CD14-positive monocyte (primary cell): ENCODE measurements at regions not wholly inside any gene's neighbourhood (a gene's known extent, or its start where the extent isn't known, plus 50 kb on each side); places are given as distances from the start of the nearest gene placed in this dataset.
"Not testable (repeated sequence)": the region's sequence is repeated elsewhere in the genome, so short reads cannot be mapped to it uniquely, and the experiment has no call there.

Experiments used
- DNase-seq, 3 donors: peaks; one replicate each; pipeline ENCODE4 v3.0.0-alpha.2; 2011 to 2022
- H2AFZ ChIP-seq: 2 replicates; pipeline ENCODE4 v1.6.0; 2012; ENCODE audit warnings: mild to moderate bottlenecking, low read depth, low read length, inconsistent platforms; ENCODE audit not compliant: insufficient read depth, poor library complexity, severe bottlenecking
- H3K27ac ChIP-seq, 2 donors: 1 replicate in 1 of 2; 2 replicates in 1 of 2; pipeline ENCODE4 v1.5.1; 2012 to 2013; ENCODE audit warnings: low read length in 2 of 2, control low read depth in 1 of 2, inconsistent platforms in 1 of 2, low read depth in 1 of 2, mild to moderate bottlenecking in 1 of 2
- H3K27me3 ChIP-seq, 2 donors: one replicate each; pipeline versions ENCODE4 v1.6.0 to v1.6.1; 2011 to 2013; ENCODE audit warnings: low read length in 2 of 2; ENCODE audit not compliant: control insufficient read depth in 2 of 2, insufficient read depth in 2 of 2
- H3K36me3 ChIP-seq, 2 donors: replicated peaks in 1 of 2; 1 replicate in 1 of 2; 2 replicates in 1 of 2; pipeline versions ENCODE4 v1.5.1 to v1.6.1; 2012 to 2013; ENCODE audit warnings: low read length in 2 of 2, control low read depth in 1 of 2, inconsistent platforms in 1 of 2, mild to moderate bottlenecking in 1 of 2; ENCODE audit not compliant: insufficient read depth in 2 of 2, control insufficient read depth in 1 of 2
- H3K4me1 ChIP-seq, 2 donors: 1 replicate in 1 of 2; 2 replicates in 1 of 2; pipeline versions ENCODE4 v1.5.1 to v1.6.1; 2012 to 2013; ENCODE audit warnings: low read length in 2 of 2, control low read depth in 1 of 2, inconsistent platforms in 1 of 2, mild to moderate bottlenecking in 1 of 2, moderate library complexity in 1 of 2; ENCODE audit not compliant: insufficient read depth in 2 of 2, control insufficient read depth in 1 of 2
- H3K4me2 ChIP-seq: replicated peaks from 2 replicates; pipeline ENCODE3; 2012; ENCODE audit warnings: low read length, moderate library complexity, mild to moderate bottlenecking; ENCODE audit not compliant: poor library complexity, severe bottlenecking; ENCODE audit errors: extremely low read depth
- H3K4me3 ChIP-seq, 3 experiments: fragments of 200-600 bp in 1 of 3; sonication (generic) in 1 of 3; replicated peaks in 1 of 3; 1 replicate in 2 of 3; 2 replicates in 1 of 3; pipeline ENCODE4 v1.5.1; 2011 to 2013; ENCODE audit warnings: low read length in 3 of 3, mild to moderate bottlenecking in 3 of 3, control low read depth in 2 of 3, low read depth in 2 of 3, inconsistent platforms in 1 of 3, moderate library complexity in 1 of 3
- H3K79me2 ChIP-seq: 2 replicates; pipeline ENCODE4 v1.6.0; 2012; ENCODE audit warnings: mild to moderate bottlenecking, control low read depth, inconsistent platforms, low read length, moderate library complexity; ENCODE audit not compliant: insufficient read depth
- H3K9ac ChIP-seq: 2 replicates; pipeline ENCODE4 v1.6.0; 2017; ENCODE audit warnings: low read length, mild to moderate bottlenecking; ENCODE audit not compliant: insufficient read depth, poor library complexity, severe bottlenecking
- H3K9me3 ChIP-seq, 2 donors: replicated peaks in 1 of 2; 1 replicate in 1 of 2; 2 replicates in 1 of 2; pipeline versions ENCODE4 v1.5.1 to v1.6.1; 2012 to 2013; ENCODE audit warnings: low read length in 2 of 2, control low read depth in 1 of 2; ENCODE audit not compliant: control insufficient read depth in 1 of 2, insufficient read depth in 1 of 2
- H4K20me1 ChIP-seq: 2 replicates; pipeline ENCODE4 v1.6.0; 2012; ENCODE audit warnings: mild to moderate bottlenecking, low read length, control low read depth, moderate library complexity; ENCODE audit not compliant: insufficient read depth
- H3K27ac Mint-ChIP-seq, 7 donors: one replicate each; pipeline ENCODE4 v1.8.0; 2020; ENCODE audit warnings: mild to moderate bottlenecking in 7 of 7, mixed read lengths in 7 of 7, moderate library complexity in 6 of 7, inconsistent platforms in 2 of 7
- H3K27me3 Mint-ChIP-seq, 3 donors: one replicate each; pipeline ENCODE4 v1.8.0; 2021 to 2022; ENCODE audit warnings: low read depth in 3 of 3, mild to moderate bottlenecking in 3 of 3, mixed read lengths in 3 of 3, moderate library complexity in 3 of 3, inconsistent platforms in 1 of 3
- H3K36me3 Mint-ChIP-seq, 2 donors: one replicate each; pipeline ENCODE4 v1.8.0; 2020; ENCODE audit warnings: mixed read lengths in 2 of 2, inconsistent platforms in 1 of 2, mild to moderate bottlenecking in 1 of 2
- H3K4me1 Mint-ChIP-seq: one replicate; pipeline ENCODE4 v1.8.0; 2020; ENCODE audit warnings: mild to moderate bottlenecking, mixed read lengths
- H3K4me3 Mint-ChIP-seq, 2 donors: one replicate each; pipeline ENCODE4 v1.8.0; 2020; ENCODE audit warnings: mild to moderate bottlenecking in 2 of 2, mixed read lengths in 2 of 2, moderate library complexity in 1 of 2
- H3K9me3 Mint-ChIP-seq, 7 donors: one replicate each; pipeline ENCODE4 v1.8.0; 2020 to 2022; ENCODE audit warnings: mixed read lengths in 7 of 7, mild to moderate bottlenecking in 6 of 7, moderate library complexity in 6 of 7, inconsistent platforms in 2 of 7
- WGBS: methylation state at CpG from one replicate; pipeline ENCODE4 v1.1.5; 2013; ENCODE audit warnings: missing lambda C conversion rate; ENCODE audit not compliant: insufficient coverage; 5-methylcytosine and 5-hydroxymethylcytosine counted together
- intact Hi-C, 2 donors: fragments of 100-400 bp; cut with micrococcal nuclease; formaldehyde crosslinking; loops; one replicate each; pipeline versions ENCODE4 v1.15.0 to v1.15.1; 2023
- TF ChIP-seq, protein P1 (sequence below): fragments of 200-600 bp; IDR thresholded peaks from one replicate; pipeline ENCODE4 v1.8.0; 2022; ENCODE audit warnings: antibody characterized with exemption, mild to moderate bottlenecking

DNA sequence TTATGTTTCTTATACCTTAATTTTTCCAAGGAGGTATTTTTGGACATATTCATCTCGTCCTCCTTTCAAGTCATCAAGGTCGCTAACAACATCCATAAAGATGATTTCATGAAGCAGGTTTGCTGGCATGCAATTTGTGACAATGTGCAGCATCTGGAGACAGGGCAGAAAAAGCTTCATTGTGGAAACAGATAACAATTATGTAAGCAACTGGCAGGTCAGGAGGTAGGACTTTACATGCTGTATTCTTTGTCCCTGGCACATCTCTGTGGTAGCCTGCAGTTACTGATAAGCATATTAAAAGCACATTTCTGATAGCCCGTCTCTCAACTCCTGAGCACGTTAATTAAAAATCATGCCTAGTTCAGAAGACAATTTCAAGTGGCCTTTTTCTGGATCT, 156.8 kb downstream of the LEPR start:
- WGBS, result no CpG with 5 or more reads among the region's 4 CpGs
- Histone ChIP-seq H3K9me3 (no peaks in the 10 kb centered on the region), H3K79me2 (no peaks in the 10 kb centered on the region), H3K4me3 (no peak overlapping the region), H4K20me1 (no peaks in the 10 kb centered on the region), H3K36me3 (no peaks in the 10 kb centered on the region), H3K27ac (no peak overlapping the region), H3K27me3 (no peaks in the 10 kb centered on the region), H3K9ac (no peak overlapping the region), H2AFZ (no peak overlapping the region), H3K4me2 (no peak overlapping the region), H3K4me1 (no peaks in the 10 kb centered on the region)
- Mint-ChIP-seq H3K9me3 (peaks cover 0 to 2% (median under 1%) of the 10 kb centered on the region in 7 donors), H3K27me3 (no peaks in the 10 kb centered on the region), H3K4me1 (no peaks in the 10 kb centered on the region), H3K4me3 (no peak overlapping the region), H3K27ac (no peak overlapping the region), H3K36me3 (no peaks in the 10 kb centered on the region)
- intact Hi-C loops, result no loop called here
- DNase-seq, result no peak
- TF ChIP-seq, protein P1, sequence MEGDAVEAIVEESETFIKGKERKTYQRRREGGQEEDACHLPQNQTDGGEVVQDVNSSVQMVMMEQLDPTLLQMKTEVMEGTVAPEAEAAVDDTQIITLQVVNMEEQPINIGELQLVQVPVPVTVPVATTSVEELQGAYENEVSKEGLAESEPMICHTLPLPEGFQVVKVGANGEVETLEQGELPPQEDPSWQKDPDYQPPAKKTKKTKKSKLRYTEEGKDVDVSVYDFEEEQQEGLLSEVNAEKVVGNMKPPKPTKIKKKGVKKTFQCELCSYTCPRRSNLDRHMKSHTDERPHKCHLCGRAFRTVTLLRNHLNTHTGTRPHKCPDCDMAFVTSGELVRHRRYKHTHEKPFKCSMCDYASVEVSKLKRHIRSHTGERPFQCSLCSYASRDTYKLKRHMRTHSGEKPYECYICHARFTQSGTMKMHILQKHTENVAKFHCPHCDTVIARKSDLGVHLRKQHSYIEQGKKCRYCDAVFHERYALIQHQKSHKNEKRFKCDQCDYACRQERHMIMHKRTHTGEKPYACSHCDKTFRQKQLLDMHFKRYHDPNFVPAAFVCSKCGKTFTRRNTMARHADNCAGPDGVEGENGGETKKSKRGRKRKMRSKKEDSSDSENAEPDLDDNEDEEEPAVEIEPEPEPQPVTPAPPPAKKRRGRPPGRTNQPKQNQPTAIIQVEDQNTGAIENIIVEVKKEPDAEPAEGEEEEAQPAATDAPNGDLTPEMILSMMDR, result no peak

GRCh38 chr1:65577982-65578381, 157.5 kb downstream of the LEPR start:
- H3K4me3 Mint-ChIP-seq, H3K27ac Mint-ChIP-seq, H3K27ac ChIP-seq, H3K4me1 ChIP-seq, H3K9ac ChIP-seq, DNase-seq, H3K79me2 ChIP-seq, intact Hi-C loops, H3K4me1 Mint-ChIP-seq, H2AFZ ChIP-seq, H3K4me3 ChIP-seq, H3K9me3 ChIP-seq, H3K4me2 ChIP-seq, H3K27me3 Mint-ChIP-seq, H4K20me1 ChIP-seq, H3K27me3 ChIP-seq, H3K36me3 Mint-ChIP-seq, H3K36me3 ChIP-seq, H3K9me3 Mint-ChIP-seq: not testable (repeated sequence)
- no CpG with 5 or more reads among the region's 3 CpGs for WGBS
